OCI-LY7 (cell line): ENCODE measurements at regions not wholly inside any gene's neighbourhood (a gene's known extent, or its start where the extent isn't known, plus 50 kb on each side); places are given as distances from the start of the nearest gene placed in this dataset.

Source experiments
- EZH2phosphoT487 ChIP-seq: fragments of 200-600 bp; sonication (generic); IDR thresholded peaks from 2 replicates; pipeline ENCODE4 v1.6.1; 2018; ENCODE audit warnings: low read depth, borderline replicate concordance, mild to moderate bottlenecking, mixed run types, antibody characterized with exemption, low read length, moderate library complexity, mixed read lengths
- TF ChIP-seq, protein P1 (sequence below): fragments of 200-600 bp; sonication (generic); conservative IDR thresholded peaks from 2 replicates; pipeline ENCODE4 v1.5.1; 2014; ENCODE audit warnings: mild to moderate bottlenecking, antibody characterized with exemption, low read length, moderate library complexity, mixed read lengths

DNA sequence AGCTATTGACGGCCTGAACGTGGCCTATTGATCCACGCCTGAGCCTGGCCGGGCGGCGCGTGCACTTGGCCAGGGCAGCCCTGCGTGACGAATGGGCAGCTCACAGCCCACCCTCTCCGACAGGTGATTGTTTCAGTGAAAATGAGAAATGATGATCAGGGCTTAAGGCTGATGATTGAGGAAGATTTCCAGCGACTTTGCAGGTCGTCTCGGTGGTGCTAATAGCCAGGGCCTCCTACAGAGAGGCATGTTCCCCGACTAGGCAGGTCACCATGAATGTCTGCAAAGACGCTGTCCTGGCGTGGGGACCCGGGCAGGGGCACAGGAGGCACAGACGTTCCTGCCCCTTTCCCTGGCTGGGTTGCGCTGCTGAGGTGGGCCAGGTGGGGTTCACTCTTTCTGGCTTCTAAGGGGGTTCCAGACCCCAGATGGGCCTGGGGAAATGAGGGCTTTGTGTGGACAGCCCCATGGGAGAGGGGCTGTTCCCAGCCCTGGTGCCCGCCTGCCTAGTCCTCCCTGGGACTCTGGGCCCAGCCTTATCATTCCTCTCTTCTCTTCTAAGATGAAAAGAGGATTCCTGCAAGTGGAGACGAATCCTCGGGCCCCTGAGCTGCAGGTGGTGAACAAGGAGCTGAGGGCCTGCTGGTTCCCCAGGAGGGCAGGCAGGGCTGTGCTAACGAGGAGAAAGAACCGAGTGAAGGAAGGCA is 157.4 kb downstream of the KIF26A start:
- TF ChIP-seq, protein P1, sequence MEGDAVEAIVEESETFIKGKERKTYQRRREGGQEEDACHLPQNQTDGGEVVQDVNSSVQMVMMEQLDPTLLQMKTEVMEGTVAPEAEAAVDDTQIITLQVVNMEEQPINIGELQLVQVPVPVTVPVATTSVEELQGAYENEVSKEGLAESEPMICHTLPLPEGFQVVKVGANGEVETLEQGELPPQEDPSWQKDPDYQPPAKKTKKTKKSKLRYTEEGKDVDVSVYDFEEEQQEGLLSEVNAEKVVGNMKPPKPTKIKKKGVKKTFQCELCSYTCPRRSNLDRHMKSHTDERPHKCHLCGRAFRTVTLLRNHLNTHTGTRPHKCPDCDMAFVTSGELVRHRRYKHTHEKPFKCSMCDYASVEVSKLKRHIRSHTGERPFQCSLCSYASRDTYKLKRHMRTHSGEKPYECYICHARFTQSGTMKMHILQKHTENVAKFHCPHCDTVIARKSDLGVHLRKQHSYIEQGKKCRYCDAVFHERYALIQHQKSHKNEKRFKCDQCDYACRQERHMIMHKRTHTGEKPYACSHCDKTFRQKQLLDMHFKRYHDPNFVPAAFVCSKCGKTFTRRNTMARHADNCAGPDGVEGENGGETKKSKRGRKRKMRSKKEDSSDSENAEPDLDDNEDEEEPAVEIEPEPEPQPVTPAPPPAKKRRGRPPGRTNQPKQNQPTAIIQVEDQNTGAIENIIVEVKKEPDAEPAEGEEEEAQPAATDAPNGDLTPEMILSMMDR, result no peak
- TF ChIP-seq EZH2phosphoT487, result no peak
